ENCODE measurements at regions not wholly inside any gene's neighbourhood (a gene's known extent, or its start where the extent isn't known, plus 50 kb on each side); places are given as distances from the start of the nearest gene placed in this dataset.

GRCh38 chr4:65227628-65228027 lies 442.7 kb downstream of the EPHA5 start (continued):
- no peak for TF ChIP-seq REST (IDR thresholded peaks at IDR 0.05; ENCODE audit: unreplicated experiment)

GRCh38 chr4:65223601-65224000 lies 446.7 kb downstream of the EPHA5 start:
- Histone ChIP-seq H3K27me3 (ENCODE audit: insufficient read depth) (no peaks in the 10 kb centered on the region), H3K9me2 (ENCODE audit: insufficient read depth) (no peaks in the 10 kb centered on the region), H2AFZ (no peak overlapping the region), H3K4me2 (no peak overlapping the region), H4K20me1 (replicated peaks; ENCODE audit: insufficient read depth) (no peaks in the 10 kb centered on the region), H3K36me3 (ENCODE audit: insufficient read depth) (no peaks in the 10 kb centered on the region), H3K4me1 (ENCODE audit: insufficient read depth) (no peaks in the 10 kb centered on the region), H3K79me2 (replicated peaks; ENCODE audit: insufficient read depth) (no peaks in the 10 kb centered on the region), H3F3A (replicated peaks; ENCODE audit: low read depth) (no peaks in the 10 kb centered on the region), H3K27ac (ENCODE audit: low read depth) (no peak overlapping the region), H3K4me3 (no peak overlapping the region)
- ATAC-seq (no peak), DNase-seq (ENCODE audit: low spot score) (no peak)
- no peaks in the 10 kb centered on the region for H3K36me3 Mint-ChIP-seq (ENCODE audit: low read depth)
- no peak overlapping the region for H3K4me3 Mint-ChIP-seq
- H3K9me3 Mint-ChIP-seq: no peaks in the 10 kb centered on the region
- no peaks in the 10 kb centered on the region for H3K27me3 Mint-ChIP-seq (ENCODE audit: insufficient read depth, low read depth, poor library complexity)
- H3K4me1 Mint-ChIP-seq: no peaks in the 10 kb centered on the region
- no peak overlapping the region for H3K27ac Mint-ChIP-seq
- no peak for TF ChIP-seq EZH2phosphoT487 (IDR thresholded peaks at IDR 0.05; ENCODE audit: unreplicated experiment)
- no peak for TF ChIP-seq ZNF462 (CRISPR knock-in tag; IDR thresholded peaks at IDR 0.05)
- TF ChIP-seq REST (IDR thresholded peaks at IDR 0.05; ENCODE audit: unreplicated experiment): no peak
- TF ChIP-seq POLR2AphosphoS5 (IDR thresholded peaks at IDR 0.05; ENCODE audit: low read depth): no peak
- no peak for TF ChIP-seq CREB1 (CRISPR knock-in tag; IDR thresholded peaks at IDR 0.05; ENCODE audit: low read depth)
- no peak for TF ChIP-seq NANOG (IDR thresholded peaks at IDR 0.05; ENCODE audit: borderline replicate concordance)
- TF ChIP-seq JUNB (IDR thresholded peaks at IDR 0.05; ENCODE audit: unreplicated experiment): no peak
- TF ChIP-seq ETS1 (IDR thresholded peaks at IDR 0.05): no peak
- TF ChIP-seq CTCF (conservative IDR thresholded peaks at IDR 0.05; ENCODE audit: low read depth in 2 of 2): no peak

All from GM23338 (cell line).